NCI-H2029 treated with DMSO at 0.1 percent for 48 hours (cell line): ENCODE measurements at regions not wholly inside any gene's neighbourhood (a gene's known extent, or its start where the extent isn't known, plus 50 kb on each side); places are given as distances from the start of the nearest gene placed in this dataset.
"Not testable (repeated sequence)": the region's sequence is repeated elsewhere in the genome, so short reads cannot be mapped to it uniquely, and the experiment has no call there.

Experiments used
- DNase-seq: peaks from one replicate; lab custom pipeline; 2025; lab: John Stamatoyannopoulos, UW

DNA sequence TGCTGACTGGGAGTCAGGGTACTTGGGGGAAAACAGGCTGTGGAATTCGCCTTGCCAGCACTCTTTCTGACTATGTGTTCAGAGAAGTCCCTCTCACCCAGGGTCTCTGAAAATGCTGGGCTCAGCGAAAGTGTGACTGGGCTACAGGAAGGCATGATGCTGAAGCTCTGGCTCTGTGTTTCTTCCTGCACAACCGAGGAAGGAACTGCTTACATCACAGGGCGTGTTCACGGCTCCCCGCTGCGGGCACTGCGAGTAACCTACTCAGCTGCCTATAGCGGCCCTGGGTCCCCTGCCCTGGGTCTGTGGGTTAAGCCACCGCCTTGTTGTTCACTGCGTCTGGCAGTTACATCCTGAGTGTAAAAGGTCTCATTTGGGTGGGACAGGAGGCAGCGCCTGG, 222.4 kb upstream of the IRX4 start:
- no peak for DNase-seq

DNA sequence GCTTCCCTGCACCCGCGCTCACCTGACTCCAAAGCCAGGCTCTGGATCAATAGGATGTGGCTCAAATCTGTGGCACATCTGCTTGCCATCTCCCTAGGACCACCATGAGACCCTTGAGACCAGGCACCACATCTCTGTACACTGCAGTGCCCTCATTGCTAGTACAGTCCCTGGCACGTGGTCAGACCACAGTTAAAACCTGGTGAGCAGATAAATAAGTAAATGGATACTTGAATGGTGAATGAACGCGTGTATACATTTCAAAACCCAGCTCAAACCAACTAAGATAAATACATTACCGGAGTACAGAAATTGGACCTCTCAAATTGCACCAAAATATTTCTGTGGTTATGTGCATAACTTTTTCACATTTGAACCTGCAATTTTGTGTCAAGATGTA, 221.2 kb upstream of the IRX4 start:
- DNase-seq, result no peak

- no peak for DNase-seq
Measured at GRCh38 chr5:2102819-2103776, 220.4 kb upstream of the IRX4 start.

- DNase-seq, result no peak
Measured at GRCh38 chr5:2101685-2102084, 219.0 kb upstream of the IRX4 start.

GRCh38 chr5:2096887-2097505, 214.3 kb upstream of the IRX4 start:
- no peak for DNase-seq

- no peak for DNase-seq
Measured at GRCh38 chr5:2095011-2095410, 212.3 kb upstream of the IRX4 start.

DNA sequence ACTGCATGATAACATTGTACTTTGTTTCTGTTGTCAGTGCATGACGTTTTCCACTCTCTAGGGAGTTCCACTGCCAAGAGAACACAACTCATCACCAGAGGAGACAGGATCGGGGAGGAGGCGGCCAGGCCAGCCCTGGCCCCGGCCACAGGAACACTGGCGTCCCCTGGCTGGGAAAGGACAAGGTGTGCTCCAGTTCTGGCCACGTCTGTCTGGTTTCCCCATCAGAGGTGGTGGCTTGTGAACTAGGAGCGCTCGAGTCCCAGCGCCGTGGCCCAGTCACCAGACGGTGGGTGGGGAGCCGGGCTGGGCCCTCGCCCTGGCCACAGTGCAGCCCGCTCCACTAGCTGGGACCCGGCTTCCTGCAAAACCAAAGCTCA, 211.9 kb upstream of the IRX4 start:
- DNase-seq, result no peak

- DNase-seq, result no peak
Measured at GRCh38 chr5:2093859-2094615, 211.3 kb upstream of the IRX4 start.

DNA sequence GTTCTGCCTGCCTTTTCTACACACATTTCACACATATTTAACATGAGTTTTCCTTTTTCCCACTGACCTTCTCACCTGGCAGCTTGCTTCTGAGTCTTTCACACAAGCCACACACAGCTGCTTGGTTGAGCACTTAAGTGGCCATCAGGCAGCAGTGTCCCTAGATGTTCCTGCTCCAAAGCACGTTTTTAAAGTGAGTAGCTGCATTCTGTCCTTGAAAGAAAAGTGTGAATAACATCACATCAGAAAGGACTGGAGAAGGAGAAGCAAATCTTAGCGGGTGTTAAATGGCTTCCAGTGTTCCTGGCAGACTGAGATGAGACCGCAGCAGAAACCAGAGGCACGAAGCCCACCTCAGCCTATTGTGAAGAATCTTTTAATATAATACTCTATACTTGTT, 209.2 kb upstream of the IRX4 start:
- DNase-seq, result no peak

GRCh38 chr5:2087980-2088379, 205.3 kb upstream of the IRX4 start:
- DNase-seq, result no peak

DNA sequence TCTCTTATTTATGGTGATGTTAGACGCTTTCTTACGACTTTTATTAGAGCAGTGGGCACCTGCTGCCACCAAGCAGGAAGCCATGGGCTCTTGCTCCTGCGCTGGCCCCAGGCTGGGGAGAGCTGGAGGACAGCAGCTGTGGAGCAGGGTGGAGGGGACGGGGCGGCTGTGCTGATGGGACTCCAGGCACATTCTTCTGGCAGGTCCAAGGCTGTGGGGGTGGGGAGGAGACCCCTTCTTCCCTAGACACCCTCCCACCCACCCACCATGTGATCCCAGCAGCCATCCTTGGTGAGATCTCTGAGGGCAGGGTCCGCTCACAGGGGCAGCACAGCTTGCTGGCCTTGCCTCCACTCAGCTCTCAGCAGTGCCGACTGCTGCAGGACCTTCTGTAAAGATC, 192.6 kb upstream of the IRX4 start:
- DNase-seq, result no peak

- no peak for DNase-seq
Measured at GRCh38 chr5:2071562-2071961, 188.8 kb upstream of the IRX4 start.

GRCh38 chr5:2070787-2071186, 188.1 kb upstream of the IRX4 start:
- DNase-seq, result not testable (repeated sequence)

DNA sequence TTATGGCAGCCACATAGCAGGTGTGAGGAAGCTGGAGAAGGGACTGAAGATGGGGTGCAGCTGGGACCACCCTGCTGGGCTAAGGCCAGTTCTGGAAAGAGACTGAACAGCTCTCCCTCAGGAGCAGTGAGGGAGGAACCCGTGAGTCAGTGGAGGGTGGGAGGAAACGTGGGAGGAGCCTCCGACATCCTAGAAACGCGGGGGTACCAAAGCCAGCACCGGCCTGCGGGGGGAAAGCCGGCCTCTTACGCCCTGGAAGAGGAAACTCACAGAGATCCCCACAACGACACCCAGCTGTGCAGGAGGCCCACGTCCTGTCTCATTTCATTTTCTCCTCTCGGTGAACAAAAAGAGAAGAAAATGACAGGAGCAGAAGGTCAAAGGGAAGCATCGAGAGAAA, 185.8 kb upstream of the IRX4 start:
- DNase-seq, result no peak

DNA sequence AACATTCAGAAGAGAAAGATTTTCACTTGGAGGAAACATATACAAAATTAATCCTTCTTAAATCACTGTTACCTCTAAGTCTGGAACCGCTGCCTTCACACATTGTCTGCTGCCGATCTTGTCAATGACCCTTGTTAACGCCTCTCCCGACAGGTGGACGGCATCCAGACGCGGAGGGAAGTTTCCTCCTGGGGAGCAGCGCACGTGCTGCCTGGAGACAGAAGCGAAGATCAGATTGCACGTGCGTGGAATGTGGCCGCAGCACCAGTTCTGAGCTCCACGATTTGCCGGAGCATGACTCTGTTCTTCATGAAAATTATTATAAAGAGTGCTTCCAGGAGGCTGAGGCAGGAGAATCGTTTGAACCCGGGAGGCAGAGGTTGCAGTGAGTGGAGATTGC, 183.6 kb upstream of the IRX4 start:
- DNase-seq, result no peak

- not testable (repeated sequence) for DNase-seq
Measured at GRCh38 chr5:2063380-2063779, 180.7 kb upstream of the IRX4 start.

DNA sequence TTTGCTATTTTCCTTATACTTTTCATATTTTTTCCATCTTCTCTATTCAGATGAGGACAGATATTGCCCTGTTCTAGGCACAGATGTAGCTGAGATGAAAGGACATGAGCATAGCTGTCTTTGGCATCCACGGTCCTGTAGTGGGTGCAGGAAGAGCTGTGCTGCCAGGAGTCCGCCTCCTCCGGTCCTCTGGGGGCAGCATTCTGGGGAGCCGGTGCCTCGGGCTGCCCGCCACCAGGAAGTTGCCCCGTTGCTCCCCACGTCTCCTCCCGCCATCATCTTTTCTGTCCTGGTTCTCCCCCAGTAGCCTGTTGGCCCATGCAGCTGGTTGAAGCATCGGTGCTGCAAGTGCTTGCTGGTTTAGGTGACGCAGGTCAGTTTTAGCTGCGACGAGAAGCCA, 170.0 kb upstream of the IRX4 start:
- DNase-seq, result no peak

DNA sequence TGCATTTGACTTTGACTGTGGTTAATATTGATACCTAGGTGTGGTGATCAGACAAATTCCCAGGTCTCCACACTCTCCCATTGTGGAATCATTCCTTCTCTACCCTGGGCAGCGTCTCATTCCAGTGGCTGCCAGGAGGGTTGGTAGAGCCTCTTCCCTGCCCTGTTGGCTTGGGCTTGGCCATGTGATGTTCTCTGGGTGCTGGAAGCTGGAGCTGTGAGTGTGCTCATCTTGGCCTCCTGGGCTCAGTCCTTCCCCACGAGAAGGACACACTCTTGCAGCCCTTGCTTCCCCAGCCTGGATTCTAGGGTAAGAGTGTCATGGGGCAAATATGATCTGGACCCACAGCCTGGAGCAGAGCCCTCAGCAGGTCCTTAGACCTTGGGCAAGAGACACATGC, 167.2 kb upstream of the IRX4 start:
- no peak for DNase-seq

GRCh38 chr5:2048664-2049063, 165.9 kb upstream of the IRX4 start:
- DNase-seq, result no peak

- no peak for DNase-seq
Measured at GRCh38 chr5:2047341-2047927, 164.7 kb upstream of the IRX4 start.

GRCh38 chr5:2044041-2044440, 161.3 kb upstream of the IRX4 start:
- no peak for DNase-seq

- no peak for DNase-seq
Measured at GRCh38 chr5:2039180-2039531, 156.4 kb upstream of the IRX4 start.
